KBM-7 (cell line): ENCODE measurements at regions not wholly inside any gene's neighbourhood (a gene's known extent, or its start where the extent isn't known, plus 50 kb on each side); places are given as distances from the start of the nearest gene placed in this dataset.
"Not testable (repeated sequence)": the region's sequence is repeated elsewhere in the genome, so short reads cannot be mapped to it uniquely, and the experiment has no call there.

ENCODE experiments used
- DNase-seq: peaks from one replicate; pipeline ENCODE4 v3.0.0-alpha.2; 2015
- in situ Hi-C: fragments of 300-500 bp; cut with MboI; formaldehyde crosslinking; loops from 2 replicates; pipeline ENCODE4 v1.14.3; 2020; ENCODE audit warnings: low sequenced_read_pairs, low pct_unique_long_range_greater_than_20kb, mixed read lengths

DNA sequence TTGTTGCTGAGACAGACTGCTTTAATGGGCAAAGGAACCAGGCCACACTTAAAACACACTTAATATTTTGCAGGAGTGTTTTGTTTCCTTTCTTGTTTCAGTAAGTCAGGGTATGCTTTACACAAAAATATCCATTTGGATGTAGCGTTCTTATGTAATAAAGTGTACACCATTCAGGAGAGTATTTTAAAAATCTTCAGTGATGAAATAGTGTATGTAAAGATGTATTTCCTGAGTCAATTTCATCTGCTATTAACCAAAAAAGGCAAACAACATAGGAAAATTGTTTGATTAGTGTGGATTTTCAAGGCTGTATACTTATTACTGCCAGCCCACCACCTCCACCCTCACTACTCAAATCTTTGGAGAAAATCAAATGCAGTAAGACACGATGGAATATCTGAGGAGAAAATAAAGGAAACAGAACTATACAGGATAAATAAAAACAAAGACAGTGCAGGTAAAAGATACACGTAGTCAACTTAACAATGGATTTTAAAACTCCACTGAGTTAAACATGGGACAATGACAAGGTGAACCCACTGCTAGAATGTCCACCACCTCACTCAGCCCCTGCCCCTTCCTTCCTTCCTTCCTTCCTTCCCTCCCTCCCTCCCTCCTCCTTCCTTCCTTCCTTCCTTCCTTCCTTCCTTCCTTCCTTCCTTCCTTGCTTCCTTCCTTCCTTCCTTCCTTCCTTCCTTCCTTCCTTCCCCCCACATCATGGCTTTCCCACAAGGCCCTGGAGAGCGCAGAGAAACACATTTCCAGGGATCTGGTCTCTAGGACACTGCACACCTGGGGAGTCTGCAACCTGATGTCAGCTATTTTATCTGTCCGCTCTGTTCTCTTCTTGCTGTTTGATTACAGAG lies 360.3 kb downstream of the IRS2 start:
- DNase-seq, result no peak
- in situ Hi-C loops, result no loop called here

DNA sequence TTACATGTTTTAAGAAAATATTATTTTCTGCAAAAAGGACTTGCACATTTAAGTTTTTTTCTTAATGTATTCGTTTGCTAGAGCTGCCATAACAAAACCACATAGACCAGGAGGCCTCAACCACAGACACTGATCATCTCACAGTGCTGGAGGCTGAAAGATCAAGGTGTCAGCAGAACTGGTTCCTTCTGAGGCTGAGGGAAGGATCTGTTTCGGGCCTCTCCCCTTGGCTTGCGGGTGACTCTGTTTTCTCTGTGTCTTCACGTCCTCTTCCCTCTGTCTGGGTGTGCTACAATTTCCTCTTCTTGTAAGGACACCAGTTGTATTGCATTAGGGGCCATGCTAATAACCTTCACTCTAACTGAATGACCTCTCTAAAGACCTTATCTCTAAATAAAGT lies 364.2 kb downstream of the IRS2 start:
- DNase-seq, result no peak
- in situ Hi-C loops, result no loop called here

DNA sequence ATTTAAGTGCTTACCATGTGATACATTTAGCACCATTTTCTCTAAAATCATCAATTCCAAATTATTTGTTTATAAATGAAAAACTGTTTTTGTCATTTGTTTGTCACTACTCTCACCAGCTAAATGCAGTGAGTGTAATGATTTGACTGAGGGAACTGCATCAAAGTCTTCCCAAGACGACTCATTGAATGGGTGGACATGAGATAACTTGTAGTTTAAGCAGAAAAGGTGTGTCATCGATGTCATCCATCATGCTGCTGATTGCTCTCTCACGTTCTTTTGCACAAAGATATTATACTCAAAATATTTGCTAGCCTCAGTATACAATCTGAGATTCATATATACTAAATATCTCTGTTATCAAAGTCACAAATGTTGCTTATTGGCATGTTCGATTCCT lies 366.5 kb downstream of the IRS2 start:
- in situ Hi-C loops, result no loop called here
- no peak for DNase-seq

DNA sequence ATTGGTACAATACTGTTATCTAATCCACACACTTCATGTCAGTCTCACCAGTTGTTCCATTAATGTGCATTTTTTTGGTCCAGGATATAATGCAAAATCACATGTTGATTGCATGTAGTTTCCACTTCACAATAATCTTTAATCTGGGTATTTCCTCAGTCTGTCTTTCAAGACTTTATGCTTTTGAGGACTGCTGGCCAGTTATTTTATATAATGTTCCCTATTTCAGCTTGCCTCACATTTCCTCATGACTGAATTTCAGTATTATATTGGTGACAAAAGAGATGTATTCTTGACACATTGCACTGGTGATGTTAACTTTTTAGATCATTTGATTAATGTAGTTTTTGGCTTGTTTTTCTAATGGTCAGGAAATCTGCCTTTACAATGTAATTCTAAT lies 368.3 kb downstream of the IRS2 start:
- in situ Hi-C loops, result no loop called here
- DNase-seq, result no peak

DNA sequence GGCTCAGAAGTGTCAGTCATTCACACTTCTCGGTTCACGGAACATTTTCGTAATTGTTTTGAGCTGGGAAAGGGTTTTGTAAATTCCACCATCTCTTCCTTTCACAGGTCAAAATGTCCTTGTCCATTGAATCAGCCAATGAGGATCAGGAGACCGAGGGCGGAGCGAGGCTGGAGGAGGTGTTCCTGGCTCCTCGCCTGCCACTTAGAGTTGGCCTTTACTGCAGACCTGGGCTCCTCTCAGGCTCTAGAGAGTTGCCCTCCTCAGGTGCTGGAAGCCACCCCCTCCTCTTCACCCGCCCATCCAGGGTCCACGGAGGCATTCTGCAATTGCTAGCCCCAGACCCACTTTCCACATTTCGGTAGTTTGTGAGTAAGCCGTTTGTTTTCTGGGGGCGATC lies 370.4 kb downstream of the IRS2 start:
- no peak for DNase-seq
- in situ Hi-C loops, result no loop called here

DNA sequence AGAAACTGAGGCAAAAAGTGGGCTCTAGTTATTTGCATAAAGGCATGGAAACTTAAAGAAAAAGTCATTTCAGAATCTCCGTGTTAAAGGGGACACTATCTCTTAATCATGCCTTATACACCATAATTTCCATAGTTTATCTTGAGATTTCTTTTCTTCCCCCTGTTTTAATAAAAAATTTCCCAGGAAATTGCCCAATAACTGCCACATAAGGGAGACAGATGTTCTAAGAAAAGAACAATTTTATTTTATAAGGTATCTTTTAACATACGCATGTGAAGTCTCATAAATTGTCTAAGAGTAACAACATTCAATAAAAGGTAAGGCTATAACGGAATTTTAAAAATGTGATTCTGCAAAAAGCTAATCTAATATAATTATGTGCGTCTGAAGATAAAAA lies 371.3 kb downstream of the IRS2 start:
- no peak for DNase-seq
- in situ Hi-C loops, result no loop called here

DNA sequence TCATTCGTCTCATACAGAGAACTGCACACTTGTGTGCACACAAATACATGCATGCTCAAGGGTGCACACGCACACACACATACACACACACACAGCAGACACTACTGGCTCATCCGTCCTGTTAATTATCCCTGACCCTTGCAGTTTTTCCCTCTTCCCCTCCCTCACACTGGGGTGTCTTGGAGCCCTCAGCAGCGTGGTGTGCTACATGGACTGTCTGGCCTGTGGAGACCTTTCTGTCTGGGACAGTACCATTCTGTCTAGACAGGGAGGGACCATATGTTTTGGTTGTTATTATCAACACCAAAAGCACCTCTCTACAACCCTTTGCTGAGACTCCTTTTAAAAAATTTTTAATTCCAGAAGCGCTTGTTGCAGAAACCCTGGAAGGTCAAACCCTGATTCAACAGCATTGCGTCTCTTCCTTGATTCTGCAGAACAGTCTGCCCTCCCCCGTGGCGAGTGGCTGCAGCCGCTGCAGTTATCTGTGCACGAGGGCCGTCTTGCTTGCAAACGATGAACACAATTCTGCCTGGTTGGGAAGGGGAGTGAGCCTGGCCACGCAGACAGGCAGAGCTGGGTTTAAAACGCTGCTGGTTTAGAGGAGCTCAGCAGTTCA lies 374.0 kb downstream of the IRS2 start:
- in situ Hi-C loops, result no loop called here
- no peak for DNase-seq

DNA sequence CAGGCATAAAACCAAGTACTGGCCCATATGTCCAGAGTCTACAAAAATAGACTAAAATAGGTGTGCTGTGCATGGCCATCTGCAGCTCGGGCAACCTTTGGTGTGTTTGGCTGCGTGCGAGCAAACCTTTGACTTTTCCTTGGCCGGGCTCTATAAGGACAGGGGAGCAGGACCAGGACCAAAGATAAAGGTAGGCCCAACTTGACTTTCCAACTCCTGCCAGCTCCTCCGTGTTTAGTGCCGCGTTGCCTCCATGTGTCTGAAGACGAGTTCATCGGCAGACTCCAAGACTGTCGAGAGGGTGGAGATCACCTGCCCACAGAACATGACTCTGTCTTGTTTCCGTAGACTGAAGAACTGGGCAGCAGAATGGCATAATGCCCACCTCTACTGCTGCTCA lies 375.5 kb downstream of the IRS2 start:
- in situ Hi-C loops, result no loop called here
- DNase-seq, result no peak

DNA sequence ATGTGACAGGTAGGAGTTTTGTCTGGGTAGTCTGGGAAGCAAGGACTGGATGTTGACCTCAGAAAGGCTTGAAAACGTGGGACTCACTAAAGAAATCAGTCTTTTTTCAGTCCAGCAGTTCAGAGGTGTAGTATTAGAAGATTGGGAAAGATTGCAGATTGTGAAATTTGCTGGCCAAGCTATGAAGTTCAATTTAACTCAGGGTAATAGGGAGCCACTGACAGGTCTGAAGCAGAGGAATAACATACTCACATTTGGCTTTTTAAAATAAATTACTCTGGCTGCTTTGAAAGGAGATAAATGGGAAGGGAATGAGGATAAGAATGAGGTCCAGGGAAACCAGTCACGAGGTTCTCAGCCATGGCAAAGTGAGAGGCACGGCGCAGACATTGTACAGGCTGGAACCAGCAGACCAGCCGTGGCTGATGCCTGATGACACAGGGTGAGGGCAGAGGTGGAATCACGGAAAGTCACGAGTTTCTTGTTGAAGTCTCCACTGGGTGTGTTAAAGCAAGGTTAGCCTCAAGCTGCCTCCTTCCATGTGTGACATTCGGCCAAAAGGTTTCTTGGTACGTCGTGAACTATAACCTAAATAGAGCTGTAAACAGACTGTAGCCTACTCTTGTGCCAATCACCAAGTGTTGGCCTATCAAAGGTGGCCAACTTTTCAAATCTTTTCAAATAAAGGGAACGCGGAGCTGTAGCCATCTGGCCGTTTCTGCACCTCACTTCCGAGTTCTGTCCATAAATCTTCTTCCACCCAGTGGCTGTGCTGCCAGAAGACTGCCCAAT lies 377.6 kb downstream of the IRS2 start:
- DNase-seq, result no peak
- in situ Hi-C loops, result no loop called here

DNA sequence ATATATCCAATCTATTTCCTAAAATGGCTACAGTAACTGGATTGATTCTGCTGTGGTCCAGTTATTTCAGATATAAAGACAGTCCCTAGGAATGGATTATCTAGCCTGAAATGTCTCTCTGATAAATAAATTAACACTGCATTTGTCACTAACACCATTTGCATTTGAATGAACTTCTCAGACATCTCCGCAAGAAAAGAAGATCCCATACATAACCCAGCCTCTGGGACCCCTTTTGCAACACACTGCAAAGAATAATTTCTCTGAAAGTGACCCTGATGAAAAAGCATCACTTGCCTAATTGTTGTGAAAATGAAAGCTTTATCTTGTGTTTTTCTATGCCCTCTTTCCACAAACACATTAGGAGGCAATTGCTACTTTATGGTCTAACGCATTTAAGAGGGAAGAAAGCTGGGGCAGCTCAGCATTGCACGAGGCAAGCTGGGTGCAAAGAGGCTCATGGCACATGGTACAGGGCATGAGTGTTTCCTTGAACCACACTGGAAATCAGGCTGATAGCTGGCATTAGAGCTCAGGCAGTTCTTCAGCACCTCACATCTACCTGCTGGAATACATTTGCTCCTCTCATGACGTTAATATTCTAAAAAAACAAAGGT lies 379.9 kb downstream of the IRS2 start:
- in situ Hi-C loops, result no loop called here

DNA sequence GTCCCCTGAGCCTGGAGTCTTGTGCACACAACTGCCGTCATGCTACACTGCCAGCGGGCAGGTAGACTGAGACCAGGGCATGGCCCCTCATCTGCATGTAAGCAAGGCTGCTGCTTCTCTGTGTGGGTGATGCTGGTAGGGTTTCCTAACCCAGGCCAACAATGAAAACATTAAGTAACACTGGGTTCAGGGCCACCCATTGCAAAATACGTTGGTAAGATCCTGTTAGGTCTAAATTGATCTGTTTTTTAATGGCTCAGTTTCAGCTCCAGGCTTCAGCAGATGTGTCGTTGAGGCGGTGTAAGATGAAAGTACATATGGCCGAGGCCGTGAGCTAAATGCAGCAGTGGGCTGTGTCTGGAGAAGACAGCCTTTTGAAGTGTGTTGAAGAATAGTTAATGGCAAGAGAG lies 383.4 kb downstream of the IRS2 start:
- no peak for DNase-seq
- in situ Hi-C loops, result no loop called here

More for the DNA sequence above, 379.9 kb downstream of the IRS2 start:
- DNase-seq, result no peak

DNA sequence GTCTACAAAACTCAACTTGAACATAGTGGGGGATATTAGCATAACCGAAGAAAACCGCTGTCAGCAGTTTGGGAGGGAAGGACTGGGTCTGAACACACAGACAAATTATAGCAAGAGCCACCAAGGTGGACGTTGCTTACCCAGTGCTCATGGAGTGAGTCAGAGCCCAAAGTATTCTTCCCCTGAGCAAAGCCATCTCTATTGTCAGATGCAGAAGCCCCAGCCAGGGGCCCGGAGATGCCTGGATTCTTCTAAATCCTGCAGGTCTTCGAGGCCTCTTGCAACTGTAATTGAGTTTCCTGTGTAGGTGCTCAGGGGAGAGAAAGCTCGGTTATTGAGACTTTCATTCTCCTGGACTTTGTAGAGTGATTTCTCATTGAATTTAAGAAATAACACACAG lies 384.5 kb downstream of the IRS2 start:
- in situ Hi-C loops, result no loop called here

DNA sequence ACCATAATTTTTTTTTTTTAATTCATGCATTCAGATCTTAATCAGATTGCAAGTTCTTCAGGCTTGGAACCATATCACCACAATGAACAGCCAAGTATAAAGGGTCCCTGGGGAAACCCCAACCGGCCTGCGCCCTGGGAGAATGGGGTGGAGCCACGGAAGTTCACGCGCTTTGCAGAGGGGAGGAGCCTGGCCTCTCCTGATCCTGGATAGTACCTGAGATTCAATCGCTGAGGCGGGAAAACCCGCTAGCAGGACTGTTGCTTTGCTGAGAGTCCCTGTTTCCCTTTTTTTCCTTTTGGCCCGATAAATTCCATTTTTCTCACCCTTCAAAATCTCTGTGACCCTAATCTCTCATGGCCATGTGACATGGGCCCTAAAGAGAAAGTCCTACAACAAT lies 385.1 kb downstream of the IRS2 start:
- no peak for DNase-seq
- in situ Hi-C loops, result no loop called here

More for the DNA sequence above, 384.5 kb downstream of the IRS2 start:
- DNase-seq, result no peak

DNA sequence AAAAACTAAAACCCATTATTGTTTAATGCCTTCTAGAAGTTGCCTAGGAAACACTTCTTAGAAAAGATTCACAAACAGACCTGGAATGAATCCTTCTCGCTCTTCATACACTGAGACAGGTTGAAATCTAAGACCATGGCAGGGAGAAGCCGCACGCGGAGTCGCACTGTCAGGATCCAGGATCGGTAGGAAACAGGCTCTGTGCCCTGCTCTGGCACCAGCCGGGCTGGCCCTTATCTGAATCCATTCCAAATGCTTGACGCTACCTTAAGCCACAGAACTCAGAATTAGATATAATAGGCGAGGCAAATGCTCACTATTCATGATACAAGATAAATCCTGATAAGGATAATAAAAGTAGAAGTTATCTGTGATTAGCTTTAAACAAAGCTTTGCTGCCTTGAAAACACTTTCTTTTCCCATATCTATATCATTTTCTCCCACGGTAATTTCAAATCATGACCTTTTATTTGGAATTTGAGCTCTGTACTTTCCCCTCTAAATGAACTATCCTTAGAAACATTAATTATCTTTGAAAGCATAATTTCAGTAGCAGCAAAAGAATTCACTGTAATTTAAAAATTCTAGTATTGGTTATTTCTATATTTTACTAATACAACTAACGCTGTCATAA lies 385.6 kb downstream of the IRS2 start:
- DNase-seq, result no peak
- in situ Hi-C loops, result no loop called here

DNA sequence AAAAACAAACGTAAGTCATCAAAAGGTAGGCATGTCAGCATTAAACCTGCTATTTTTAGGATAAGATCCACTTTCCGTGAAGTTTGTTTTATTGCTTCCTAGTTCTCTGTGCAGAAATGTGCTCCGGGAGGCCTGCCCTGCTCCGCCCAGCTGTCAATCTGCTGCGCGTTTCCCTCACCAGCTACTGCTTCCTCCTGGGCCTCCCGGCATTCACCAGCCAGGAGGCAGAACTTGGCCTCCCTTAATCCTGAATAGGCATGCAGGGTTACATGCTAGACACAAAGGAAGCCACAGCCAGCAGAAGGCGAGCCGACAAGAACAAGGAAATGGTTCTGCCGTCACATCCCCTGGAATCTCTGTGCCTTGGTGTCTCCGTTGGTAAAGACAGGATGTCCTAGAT lies 386.2 kb downstream of the IRS2 start:
- in situ Hi-C loops, result no loop called here
- peak; percentile 1 for DNase-seq

DNA sequence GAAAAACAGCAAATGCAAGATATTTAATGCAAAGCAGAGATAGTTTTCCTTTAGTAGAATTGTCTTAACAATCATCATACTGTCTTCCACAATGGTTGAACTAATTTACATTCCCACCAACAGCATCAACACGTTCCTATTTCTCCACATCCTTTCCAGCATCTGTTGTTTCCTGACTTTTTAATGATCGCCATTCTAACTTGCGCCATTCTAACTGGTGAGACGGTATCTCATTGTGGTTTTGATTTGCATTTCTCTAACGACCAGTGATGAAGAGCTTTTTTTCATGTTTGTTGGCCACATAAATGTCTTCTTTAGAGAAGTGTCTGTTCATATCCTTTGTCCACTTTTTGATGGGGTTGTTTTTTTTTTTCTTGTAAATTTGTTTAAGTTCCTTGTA lies 388.3 kb downstream of the IRS2 start:
- in situ Hi-C loops, DNase-seq: not testable (repeated sequence)

DNA sequence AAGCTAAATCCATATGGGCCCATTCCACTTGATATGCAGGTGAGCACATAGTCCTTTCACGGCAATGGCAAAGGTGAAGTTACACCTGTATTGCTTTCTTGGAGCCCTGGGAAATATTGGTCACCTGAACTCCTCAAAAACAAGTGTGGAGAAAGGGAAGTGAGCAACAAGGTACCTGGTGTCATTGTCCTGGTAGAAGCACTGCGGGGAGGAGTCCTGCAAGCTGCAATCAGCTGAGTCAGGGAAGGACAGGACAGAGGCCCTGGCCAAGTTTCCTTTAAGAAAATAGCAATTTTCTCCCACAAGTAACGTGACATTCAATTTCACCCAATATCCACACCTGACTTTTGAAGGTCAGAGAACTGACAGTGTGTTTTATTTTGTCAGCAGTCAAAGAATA lies 389.1 kb downstream of the IRS2 start:
- in situ Hi-C loops, result no loop called here
- no peak for DNase-seq

DNA sequence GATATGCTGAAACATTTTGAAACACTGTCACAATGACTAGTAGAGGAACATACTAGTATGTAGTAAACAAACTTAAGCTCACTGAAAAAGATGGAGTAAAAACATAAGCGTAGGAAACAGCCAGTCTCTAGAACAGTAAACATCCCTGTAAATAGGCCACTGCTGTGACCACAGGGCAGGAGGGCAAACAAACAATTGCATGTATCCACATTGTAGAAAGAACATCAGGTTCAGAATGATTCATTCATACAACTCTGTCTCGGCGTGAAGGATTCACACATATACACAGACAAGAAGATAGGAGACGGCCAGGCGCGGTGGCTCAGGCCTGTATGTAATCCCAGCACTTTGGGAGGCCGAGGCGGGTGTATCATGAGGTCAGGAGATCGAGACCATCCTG lies 390.1 kb downstream of the IRS2 start:
- in situ Hi-C loops, result no loop called here
- DNase-seq, result no peak

DNA sequence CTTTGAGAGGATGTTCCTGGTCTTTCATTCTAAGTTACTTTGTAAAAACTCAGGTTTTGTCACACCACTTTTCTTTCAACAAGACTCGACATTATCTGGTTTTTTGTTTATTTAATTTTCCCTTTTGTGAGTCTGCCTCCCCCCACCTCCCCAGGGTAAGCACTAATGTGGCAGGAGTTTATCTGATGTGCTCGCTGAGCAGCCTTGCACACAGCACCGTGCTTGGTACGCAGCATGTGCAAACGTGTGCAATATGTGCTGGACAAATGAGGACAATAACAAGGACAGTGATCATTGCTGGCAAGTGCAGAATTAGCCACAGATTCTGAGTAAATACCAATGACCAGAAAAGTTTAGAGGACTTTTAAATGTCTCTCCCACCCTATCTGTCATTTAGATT lies 391.4 kb downstream of the IRS2 start:
- DNase-seq, result no peak
- in situ Hi-C loops, result no loop called here
